Testis (tissue), 2 donors: ENCODE measurements at regions not wholly inside any gene's neighbourhood (a gene's known extent, or its start where the extent isn't known, plus 50 kb on each side); places are given as distances from the start of the nearest gene placed in this dataset.

Experiments used
- DNase-seq: peaks from one replicate; pipeline ENCODE4 v3.0.0-alpha.2; 2019
- H3K27ac ChIP-seq, 2 donors: fragments of 200-600 bp; sonication (generic); one replicate each; pipeline ENCODE4 v1.5.1; 2019
- H3K27me3 ChIP-seq: fragments of 200-600 bp; sonication (generic); one replicate; pipeline ENCODE4 v1.5.1; 2019
- H3K36me3 ChIP-seq: fragments of 200-600 bp; sonication (generic); one replicate; pipeline ENCODE4 v1.5.1; 2017; ENCODE audit warnings: low read depth; ENCODE audit errors: missing control alignments
- H3K4me1 ChIP-seq: fragments of 200-600 bp; sonication (generic); one replicate; pipeline ENCODE4 v1.5.1; 2019
- H3K4me3 ChIP-seq, 2 donors: fragments of 200-600 bp; sonication (generic); one replicate each; pipeline ENCODE4 v1.5.1; 2017 to 2019
- H3K9me3 ChIP-seq: fragments of 200-600 bp; sonication (generic); one replicate; pipeline ENCODE4 v1.5.1; 2017
- POLR2A ChIP-seq: fragments of 450-650 bp; IDR thresholded peaks from one replicate; pipeline ENCODE4 v1.6.1; 2017; ENCODE audit warnings: antibody characterized with exemption, mild to moderate bottlenecking, moderate library complexity
- WGBS, 2 donors: methylation state at CpG; one replicate each; pipeline ENCODE4 v1.1.5; 2018; 5-methylcytosine and 5-hydroxymethylcytosine counted together
- intact Hi-C: fragments of 100-400 bp; cut with DNase I; formaldehyde crosslinking; loops from one replicate; pipeline ENCODE4 v1.15.1; 2023; ENCODE audit warnings: low total_unique reads
- TF ChIP-seq, protein P1 (sequence below), 3 experiments: fragments of 450-650 bp in 2 of 3; fragments of 200-600 bp in 1 of 3; sonication (generic) in 1 of 3; IDR thresholded peaks; one replicate each; pipeline ENCODE4 v1.5.1; 2016 to 2019; ENCODE audit warnings: antibody characterized with exemption in 3 of 3, mild to moderate bottlenecking in 2 of 3, moderate library complexity in 1 of 3

DNA sequence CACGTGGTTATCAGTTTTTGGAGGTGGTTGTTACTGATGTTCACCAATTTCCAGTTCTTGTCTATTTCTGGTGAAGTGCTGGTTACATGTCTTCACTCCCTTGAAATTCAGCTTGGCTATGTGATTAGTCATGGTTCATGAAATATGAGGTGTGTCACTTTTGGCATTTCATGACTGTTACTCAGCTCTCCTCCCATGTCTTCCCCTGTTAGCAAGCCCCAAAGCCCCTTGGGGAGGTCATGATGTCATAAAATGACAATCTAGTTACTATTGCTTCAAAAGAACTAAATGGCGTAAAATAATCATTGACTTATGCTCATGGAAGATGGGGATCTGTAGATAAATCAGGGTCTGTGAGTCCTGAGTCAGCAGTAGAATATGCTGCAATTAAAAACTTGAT, 425.1 kb downstream of the SETD4 start:
- Histone ChIP-seq H3K27ac (no peak overlapping the region), H3K4me3 (no peak overlapping the region), H3K27me3 (no peaks in the 10 kb centered on the region), H3K4me1 (no peaks in the 10 kb centered on the region), H3K9me3 (no peaks in the 10 kb centered on the region), H3K36me3 (no peaks in the 10 kb centered on the region)
- TF ChIP-seq POLR2A, result no peak
- TF ChIP-seq, protein P1, sequence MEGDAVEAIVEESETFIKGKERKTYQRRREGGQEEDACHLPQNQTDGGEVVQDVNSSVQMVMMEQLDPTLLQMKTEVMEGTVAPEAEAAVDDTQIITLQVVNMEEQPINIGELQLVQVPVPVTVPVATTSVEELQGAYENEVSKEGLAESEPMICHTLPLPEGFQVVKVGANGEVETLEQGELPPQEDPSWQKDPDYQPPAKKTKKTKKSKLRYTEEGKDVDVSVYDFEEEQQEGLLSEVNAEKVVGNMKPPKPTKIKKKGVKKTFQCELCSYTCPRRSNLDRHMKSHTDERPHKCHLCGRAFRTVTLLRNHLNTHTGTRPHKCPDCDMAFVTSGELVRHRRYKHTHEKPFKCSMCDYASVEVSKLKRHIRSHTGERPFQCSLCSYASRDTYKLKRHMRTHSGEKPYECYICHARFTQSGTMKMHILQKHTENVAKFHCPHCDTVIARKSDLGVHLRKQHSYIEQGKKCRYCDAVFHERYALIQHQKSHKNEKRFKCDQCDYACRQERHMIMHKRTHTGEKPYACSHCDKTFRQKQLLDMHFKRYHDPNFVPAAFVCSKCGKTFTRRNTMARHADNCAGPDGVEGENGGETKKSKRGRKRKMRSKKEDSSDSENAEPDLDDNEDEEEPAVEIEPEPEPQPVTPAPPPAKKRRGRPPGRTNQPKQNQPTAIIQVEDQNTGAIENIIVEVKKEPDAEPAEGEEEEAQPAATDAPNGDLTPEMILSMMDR (IDR thresholded peaks at IDR 0.05), result no peak
- WGBS, 2 donors, result 81 to 93% methylated on average over 2 of the region's 2 CpGs
- DNase-seq, result no peak
- intact Hi-C loops, result no loop called here

DNA sequence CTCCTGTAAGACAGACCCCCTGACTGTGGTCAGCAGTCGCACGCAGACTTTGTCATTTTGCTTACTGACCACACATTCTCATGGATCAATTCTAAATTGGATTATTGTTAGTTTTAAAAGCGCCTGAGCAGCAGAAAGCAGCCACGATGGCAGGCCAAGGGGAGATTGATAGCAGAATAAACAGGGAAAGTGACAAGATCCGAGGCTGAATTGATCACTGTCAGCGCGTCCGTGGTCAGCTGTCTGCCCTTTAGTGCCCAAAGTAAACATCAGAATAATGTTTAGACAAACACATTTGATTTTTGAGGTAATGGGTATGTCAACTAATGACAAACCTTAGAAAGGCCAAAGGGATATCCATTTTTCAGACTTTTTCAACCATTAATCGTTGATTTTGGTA, 426.8 kb downstream of the SETD4 start:
- TF ChIP-seq, protein P1 (IDR thresholded peaks at IDR 0.05), result no peak
- no peak for TF ChIP-seq POLR2A
- intact Hi-C loops, result no loop called here
- H3K4me3 ChIP-seq, result no peak overlapping the region
- DNase-seq, result no peak
- 85 to 87% methylated on average over 9 of the region's 9 CpGs for WGBS, 2 donors
- H3K27ac ChIP-seq, result no peak overlapping the region
- H3K36me3 ChIP-seq, result no peaks in the 10 kb centered on the region
- H3K27me3 ChIP-seq, result no peaks in the 10 kb centered on the region
- H3K4me1 ChIP-seq, result no peaks in the 10 kb centered on the region
- no peaks in the 10 kb centered on the region for H3K9me3 ChIP-seq

DNA sequence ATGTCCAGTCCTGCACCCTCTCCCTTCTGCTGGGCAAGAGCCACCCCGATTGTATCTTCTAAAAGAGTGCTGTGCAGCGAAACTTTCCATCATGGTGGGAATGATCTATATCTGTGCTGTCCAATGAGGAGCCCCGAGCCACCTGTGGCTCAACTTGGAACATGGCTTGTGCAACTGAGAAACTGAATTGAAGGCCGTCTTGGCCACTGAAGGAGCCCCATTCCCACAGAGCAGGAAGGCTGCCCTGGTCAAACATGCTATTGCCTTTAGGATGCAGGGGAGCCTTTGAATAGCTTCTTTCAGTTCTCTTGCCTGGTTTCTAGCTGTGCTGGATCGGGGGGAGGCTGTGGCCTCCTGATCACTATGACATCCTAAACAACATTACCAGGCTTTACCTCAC, 427.6 kb downstream of the SETD4 start:
- no peak overlapping the region for H3K4me3 ChIP-seq
- no peak for TF ChIP-seq POLR2A
- TF ChIP-seq, protein P1 (IDR thresholded peaks at IDR 0.05), result no peak

DNA sequence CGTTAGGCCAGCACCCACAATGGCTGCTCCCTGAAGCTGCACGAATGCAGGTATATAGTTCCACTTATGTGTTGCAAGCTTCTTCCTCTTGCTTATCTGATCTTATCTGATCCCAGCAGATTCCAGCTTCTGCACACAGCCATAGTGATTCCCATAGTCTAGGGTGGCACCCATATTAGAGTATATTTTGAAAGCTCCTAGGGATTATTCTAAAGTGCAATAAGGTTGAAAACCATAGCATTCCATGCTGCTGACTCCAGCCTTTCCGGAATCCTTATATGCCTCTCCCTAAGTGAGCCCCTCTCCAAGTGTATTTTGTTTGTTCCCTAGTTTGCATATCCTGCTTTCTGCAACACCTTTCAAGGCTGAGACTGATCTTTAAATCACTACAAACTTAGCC, 432.0 kb downstream of the SETD4 start:
- WGBS, 2 donors, result 73 to 80% methylated on average over 3 of the region's 3 CpGs
- DNase-seq, result no peak
- intact Hi-C loops, result no loop called here
- Histone ChIP-seq H3K36me3 (no peaks in the 10 kb centered on the region), H3K27me3 (no peaks in the 10 kb centered on the region), H3K9me3 (no peaks in the 10 kb centered on the region), H3K4me1 (no peaks in the 10 kb centered on the region), H3K4me3 (no peak overlapping the region), H3K27ac (no peak overlapping the region)
- TF ChIP-seq, protein P1 (IDR thresholded peaks at IDR 0.05), result no peak
- TF ChIP-seq POLR2A, result no peak

More for the DNA sequence above, 427.6 kb downstream of the SETD4 start:
- Histone ChIP-seq H3K27me3 (no peaks in the 10 kb centered on the region), H3K36me3 (no peaks in the 10 kb centered on the region), H3K9me3 (no peaks in the 10 kb centered on the region), H3K4me1 (no peaks in the 10 kb centered on the region), H3K27ac (no peak overlapping the region)
- 91 to 100% methylated on average over 4 to 5 of the region's 5 CpGs for WGBS, 2 donors
- DNase-seq, result no peak
- intact Hi-C loops, result no loop called here

DNA sequence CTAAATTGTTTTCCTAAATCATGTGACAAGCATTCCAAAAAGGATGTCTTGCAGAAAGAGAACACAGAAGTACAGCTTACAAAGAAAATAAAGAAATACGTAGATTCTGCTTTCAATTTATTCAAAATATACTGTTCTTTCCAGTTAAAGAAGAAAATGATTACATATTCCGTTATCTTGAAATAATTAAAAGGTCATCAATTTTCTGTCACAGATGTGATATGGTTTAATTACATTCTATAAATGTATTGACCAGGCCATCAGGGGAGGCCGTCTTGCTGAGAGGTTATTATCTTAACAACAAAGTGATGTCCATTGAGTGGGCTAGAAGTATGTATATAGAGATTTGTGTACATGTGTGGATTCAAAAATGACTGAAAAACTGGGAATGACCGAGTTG, 432.9 kb downstream of the SETD4 start:
- no peak overlapping the region for H3K27ac ChIP-seq
- no peaks in the 10 kb centered on the region for H3K4me1 ChIP-seq
- no peaks in the 10 kb centered on the region for H3K9me3 ChIP-seq
- H3K36me3 ChIP-seq, result no peaks in the 10 kb centered on the region
- WGBS, 2 donors, result 87 to 93% methylated on average over 4 of the region's 4 CpGs
- intact Hi-C loops, result no loop called here
- no peak overlapping the region for H3K4me3 ChIP-seq
- DNase-seq, result no peak
- no peak for TF ChIP-seq POLR2A
- TF ChIP-seq, protein P1 (IDR thresholded peaks at IDR 0.05), result no peak
- H3K27me3 ChIP-seq, result no peaks in the 10 kb centered on the region
